H1 (cell line): ENCODE measurements at regions not wholly inside any gene's neighbourhood (a gene's known extent, or its start where the extent isn't known, plus 50 kb on each side); places are given as distances from the start of the nearest gene placed in this dataset.

ENCODE experiments used
- CTCF ChIA-PET: fragments of 300-600 bp; sonication (Branson Sonifier 250); formaldehyde crosslinking; loops from one replicate; lab custom pipeline; 2021; ENCODE audit not compliant: partially characterized antibody; lab: Charles Lee
- POLR2A ChIA-PET: fragments of 300-600 bp; sonication (Branson Sonifier 250); formaldehyde crosslinking; loops from one replicate; lab custom pipeline; 2021; ENCODE audit warnings: inconsistent platforms; ENCODE audit not compliant: partially characterized antibody; lab: Charles Lee
- DNase-seq, 2 experiments: peaks; one replicate each; pipeline versions ENCODE4 v3.0.0 to v3.0.0-alpha.2; 2010 to 2022; ENCODE audit warnings: low spot score in 2 of 2, low read depth in 1 of 2, mixed read lengths in 1 of 2
- FAIRE-seq: peaks from 2 replicates; lab custom pipeline; 2011; peaks lifted over from hg19 to GRCh38; lab: Jason Lieb, UNC
- H2AFZ ChIP-seq: 2 replicates; pipeline ENCODE4 v1.8.1; 2012; ENCODE audit warnings: low read length, inconsistent platforms
- H2AK5ac ChIP-seq: 2 replicates; pipeline ENCODE4 v1.6.1; 2013; ENCODE audit warnings: low read depth, low read length
- H2BK120ac ChIP-seq: replicated peaks from 2 replicates; pipeline ENCODE3; 2013; ENCODE audit warnings: low read depth, low read length, inconsistent platforms
- H2BK12ac ChIP-seq: 2 replicates; pipeline ENCODE4 v1.6.1; 2013; ENCODE audit warnings: low read depth, low read length
- H2BK15ac ChIP-seq: 2 replicates; pipeline ENCODE4 v1.6.1; 2013; ENCODE audit warnings: low read length
- H2BK20ac ChIP-seq: 2 replicates; pipeline ENCODE4 v1.6.1; 2013; ENCODE audit warnings: low read length
- H2BK5ac ChIP-seq: 2 replicates; pipeline ENCODE4 v1.6.1; 2013; ENCODE audit warnings: low read depth, low read length
- H3K14ac ChIP-seq: 2 replicates; pipeline ENCODE4 v1.6.1; 2013; ENCODE audit warnings: inconsistent platforms; ENCODE audit not compliant: insufficient read length
- H3K18ac ChIP-seq: 2 replicates; pipeline ENCODE4 v1.6.1; 2013; ENCODE audit warnings: low read length; ENCODE audit errors: extremely low read depth
- H3K23ac ChIP-seq: 2 replicates; pipeline ENCODE4 v1.6.1; 2013; ENCODE audit warnings: inconsistent platforms; ENCODE audit not compliant: insufficient read length
- H3K23me2 ChIP-seq: 2 replicates; pipeline ENCODE4 v1.6.1; 2013; ENCODE audit warnings: low read depth, low read length
- H3K27ac ChIP-seq: 2 replicates; pipeline ENCODE4 v1.6.1; 2011; ENCODE audit warnings: low read depth, low read length, inconsistent platforms
- H3K27me3 ChIP-seq, 4 experiments: replicated peaks in 1 of 4; 1 replicate in 1 of 4; 2 replicates in 3 of 4; pipeline versions ENCODE4 v1.6.1 to v1.8.1; 2011 to 2013; ENCODE audit warnings: low read length in 3 of 4, mild to moderate bottlenecking in 3 of 4, inconsistent platforms in 2 of 4, mixed read lengths in 2 of 4, moderate library complexity in 1 of 4; ENCODE audit not compliant: control insufficient read depth in 3 of 4, insufficient read depth in 3 of 4; ENCODE audit errors: extremely low read depth in 1 of 4
- H3K36me3 ChIP-seq, 4 experiments: 2 replicates each; pipeline versions ENCODE4 v1.6.1 to v1.8.1; 2011 to 2013; ENCODE audit warnings: mild to moderate bottlenecking in 4 of 4, low read length in 3 of 4, moderate library complexity in 2 of 4, control low read depth in 1 of 4, inconsistent platforms in 1 of 4; ENCODE audit not compliant: insufficient read depth in 4 of 4, control insufficient read depth in 2 of 4
- H3K4ac ChIP-seq: replicated peaks from 2 replicates; pipeline ENCODE3; 2013; ENCODE audit warnings: low read length, low read depth, mixed read lengths, inconsistent platforms; ENCODE audit not compliant: insufficient read length
- H3K4me1 ChIP-seq, 4 experiments: replicated peaks in 1 of 4; 1 replicate in 1 of 4; 2 replicates in 3 of 4; pipeline versions ENCODE4 v1.6.1 to v1.8.1; 2011 to 2013; ENCODE audit warnings: low read length in 3 of 4, inconsistent platforms in 2 of 4, mixed read lengths in 1 of 4; ENCODE audit not compliant: insufficient read depth in 4 of 4, control insufficient read depth in 3 of 4
- H3K4me2 ChIP-seq, 2 experiments: 2 replicates each; pipeline versions ENCODE4 v1.6.1 to v1.8.1; 2011 to 2013; ENCODE audit warnings: low read depth in 2 of 2, low read length in 2 of 2, control low read depth in 1 of 2, inconsistent platforms in 1 of 2, mild to moderate bottlenecking in 1 of 2; ENCODE audit not compliant: insufficient read depth in 1 of 2
- H3K4me3 ChIP-seq, 4 experiments: fragments of 200-600, 300-600 bp in 1 of 4; sonication (generic), shearing (Covaris generic), sonication (Bioruptor Twin) in 1 of 4; 2 replicates each; pipeline versions ENCODE4 v1.5.1 to v1.8.1; 2011 to 2016; ENCODE audit warnings: low read length in 4 of 4, low read depth in 3 of 4, control low read depth in 2 of 4, inconsistent platforms in 2 of 4, mild to moderate bottlenecking in 2 of 4, mixed read lengths in 1 of 4, moderate library complexity in 1 of 4; ENCODE audit not compliant: insufficient read depth in 2 of 4; ENCODE audit errors: extremely low read depth in 1 of 4
- H3K56ac ChIP-seq: replicated peaks from 2 replicates; pipeline ENCODE3; 2013; ENCODE audit warnings: low read depth, mild to moderate bottlenecking, mixed read lengths, low read length, inconsistent platforms; ENCODE audit not compliant: insufficient read length
- H3K79me1 ChIP-seq: 2 replicates; pipeline ENCODE4 v1.6.1; 2013; ENCODE audit warnings: low read depth, low read length, control low read depth
- H3K79me2 ChIP-seq, 2 experiments: 2 replicates each; pipeline versions ENCODE4 v1.6.1 to v1.8.1; 2012 to 2013; ENCODE audit warnings: low read length in 2 of 2, mild to moderate bottlenecking in 2 of 2, inconsistent platforms in 1 of 2; ENCODE audit not compliant: insufficient read depth in 2 of 2, control insufficient read depth in 1 of 2
- H3K9ac ChIP-seq, 4 experiments: replicated peaks in 1 of 4; 1 replicate in 1 of 4; 2 replicates in 3 of 4; pipeline versions ENCODE4 v1.6.1 to v1.8.1; 2011 to 2013; ENCODE audit warnings: low read depth in 3 of 4, low read length in 3 of 4, control low read depth in 2 of 4, mild to moderate bottlenecking in 2 of 4, moderate library complexity in 2 of 4, inconsistent platforms in 1 of 4; ENCODE audit errors: extremely low read depth in 1 of 4
- H3K9me3 ChIP-seq, 2 experiments: 2 replicates each; pipeline versions ENCODE4 v1.6.1 to v1.8.1; 2012 to 2013; ENCODE audit warnings: mild to moderate bottlenecking in 2 of 2, moderate library complexity in 2 of 2, control low read depth in 1 of 2, inconsistent platforms in 1 of 2, low read depth in 1 of 2, low read length in 1 of 2, mixed read lengths in 1 of 2; ENCODE audit not compliant: insufficient read depth in 2 of 2
- H4K20me1 ChIP-seq, 2 experiments: replicated peaks in 1 of 2; 2 replicates each; pipeline versions ENCODE3 to v1.8.1; 2011 to 2013; ENCODE audit warnings: inconsistent platforms in 2 of 2, low read length in 2 of 2, mild to moderate bottlenecking in 1 of 2; ENCODE audit not compliant: insufficient read depth in 2 of 2, control insufficient read depth in 1 of 2
- H4K5ac ChIP-seq: 2 replicates; pipeline ENCODE4 v1.6.1; 2013; ENCODE audit warnings: low read length, low read depth, mixed read lengths, inconsistent platforms; ENCODE audit not compliant: insufficient read length
- H4K8ac ChIP-seq: 2 replicates; pipeline ENCODE4 v1.8.0; 2013; ENCODE audit warnings: mild to moderate bottlenecking, moderate library complexity, low read length, inconsistent platforms; ENCODE audit not compliant: insufficient read depth; ENCODE audit errors: extremely low read depth
- H4K91ac ChIP-seq: replicated peaks from 2 replicates; pipeline ENCODE3; 2013; ENCODE audit warnings: low read length, mixed read lengths, inconsistent platforms; ENCODE audit not compliant: insufficient read length
- BRCA1 ChIP-seq: IDR thresholded peaks from 2 replicates; pipeline ENCODE4 v1.6.1; 2012; ENCODE audit warnings: low read depth, low read length, improper control_type of control experiment
- EGR1 ChIP-seq: IDR thresholded peaks from 2 replicates; pipeline ENCODE4 v1.6.1; 2011; ENCODE audit warnings: low read depth, low read length, borderline replicate concordance
- HDAC2 ChIP-seq, 2 experiments: fragments of 300-600 bp in 1 of 2; sonication (generic) in 1 of 2; IDR thresholded peaks; 2 replicates each; pipeline ENCODE4 v1.6.1; 2011 to 2012; ENCODE audit warnings: low read depth in 2 of 2, low read length in 2 of 2, mild to moderate bottlenecking in 2 of 2, moderate library complexity in 2 of 2, borderline replicate concordance in 1 of 2, inconsistent platforms in 1 of 2
- HDAC6 ChIP-seq: IDR thresholded peaks from one replicate; pipeline ENCODE4 v1.7.1; 2012; ENCODE audit warnings: low read depth, mild to moderate bottlenecking, inconsistent platforms, low read length, moderate library complexity
- KDM4A ChIP-seq: IDR thresholded peaks from one replicate; pipeline ENCODE4 v1.7.1; 2012; ENCODE audit warnings: low read depth, mild to moderate bottlenecking, moderate library complexity, low read length, inconsistent platforms; ENCODE audit not compliant: severe bottlenecking
- MAFK ChIP-seq: IDR thresholded peaks from 2 replicates; pipeline ENCODE4 v1.6.1; 2012; ENCODE audit warnings: low read depth, mild to moderate bottlenecking, improper control_type of control experiment, low read length
- POU5F1 ChIP-seq: IDR thresholded peaks from 2 replicates; pipeline ENCODE4 v1.6.1; 2011; ENCODE audit warnings: low read depth, mild to moderate bottlenecking, low read length, moderate library complexity
- RAD21 ChIP-seq, 2 experiments: IDR thresholded peaks in 1 of 2; conservative IDR thresholded peaks in 1 of 2; 2 replicates each; pipeline ENCODE4 v1.6.1; 2011; ENCODE audit warnings: low read depth in 2 of 2, low read length in 2 of 2, improper control_type of control experiment in 1 of 2, inconsistent platforms in 1 of 2, mild to moderate bottlenecking in 1 of 2, moderate library complexity in 1 of 2
- RBBP5 ChIP-seq: IDR thresholded peaks from 2 replicates; pipeline ENCODE4 v1.7.1; 2012; ENCODE audit warnings: low read depth, mild to moderate bottlenecking, inconsistent platforms, low read length, moderate library complexity, borderline replicate concordance
- SUZ12 ChIP-seq: fragments of 200-600 bp; sonication (generic); IDR thresholded peaks from 2 replicates; pipeline ENCODE4 v1.6.1; 2012; ENCODE audit warnings: mild to moderate bottlenecking, inconsistent platforms, low read length, moderate library complexity, mixed read lengths
- YY1 ChIP-seq: IDR thresholded peaks from 2 replicates; pipeline ENCODE4 v1.6.1; 2011; ENCODE audit warnings: low read depth, mild to moderate bottlenecking, low read length
- WGBS, 2 experiments: shearing (Covaris generic) in 1 of 2; methylation state at CpG; one replicate each; pipeline versions ENCODE4 v1.1.6 to v1.1.7; 2013 to 2015; ENCODE audit warnings: low lambda C conversion rate in 2 of 2, mixed read lengths in 2 of 2, inconsistent platforms in 1 of 2, low coverage in 1 of 2, missing lambda C conversion rate in 1 of 2; ENCODE audit not compliant: insufficient replicate concordance in 2 of 2, insufficient coverage in 1 of 2, insufficient read length in 1 of 2; ENCODE audit errors: extremely low coverage in 1 of 2, missing lambda C conversion rate in 1 of 2; 5-methylcytosine and 5-hydroxymethylcytosine counted together

- H2BK120ac ChIP-seq, result no peak overlapping the region
- no peak for DNase-seq
- H3K18ac ChIP-seq, result no peak overlapping the region
- no peak overlapping the region for H2BK15ac ChIP-seq
- H3K23me2 ChIP-seq, result no peaks in the 10 kb centered on the region; the same call in 1 of the 2 replicates
- no peak overlapping the region for H3K23ac ChIP-seq
- 100% methylated on average over 1 of the region's 1 CpG; no CpG with 5 or more reads in 1 of the 2 experiments for WGBS, 2 experiments
- no peaks in the 10 kb centered on the region for H4K20me1 ChIP-seq
- H3K4me2 ChIP-seq, result no peak overlapping the region
- H3K9ac ChIP-seq, result no peak overlapping the region
- no peak overlapping the region for H2BK20ac ChIP-seq
- no peak overlapping the region for H3K4ac ChIP-seq
- no peak for FAIRE-seq
- no peak overlapping the region for H4K8ac ChIP-seq
- no peak overlapping the region for H4K5ac ChIP-seq
- H3K27ac ChIP-seq, result no peak overlapping the region
- no peaks in the 10 kb centered on the region for H3K79me1 ChIP-seq
- no peaks in the 10 kb centered on the region; a peak in 2 of 7 replicates for H3K4me1 ChIP-seq
- no peak overlapping the region for H3K56ac ChIP-seq
- no peaks in the 10 kb centered on the region for H3K27me3 ChIP-seq
- H2AFZ ChIP-seq, result no peak overlapping the region
- H3K36me3 ChIP-seq, result no peaks in the 10 kb centered on the region
- POLR2A ChIA-PET, result interaction anchor here (1.4 kb wide), 1 partner anchor 49 kb away, joined by 4 read pairs; no protein-coding TSS in a partner anchor
- 0 out of 4 replicates have a peak, but pooled peaks cover 0 to 5% of the 10 kb centered on the region in 2 experiments for H3K9me3 ChIP-seq
- H2BK12ac ChIP-seq, result no peak overlapping the region
- no peak overlapping the region for H4K91ac ChIP-seq
- CTCF ChIA-PET, result interaction anchor here (0.9 kb wide), 1 partner anchor 48 kb away, joined by 3 read pairs; no protein-coding TSS in a partner anchor
- H3K4me3 ChIP-seq, result no peak overlapping the region
- no peak for TF ChIP-seq SUZ12
- TF ChIP-seq BRCA1, result no peak
- no peak for TF ChIP-seq EGR1
- no peak for TF ChIP-seq KDM4A
- no peak for TF ChIP-seq RAD21 (IDR thresholded peaks at IDR 0.05 in 1 of 2, conservative IDR thresholded peaks at IDR 0.05 in 1 of 2; ENCODE audit: low read depth in 2 of 2, low read length in 2 of 2)
- TF ChIP-seq RBBP5, result no peak
- no peak for TF ChIP-seq POU5F1
- TF ChIP-seq MAFK, result no peak
- TF ChIP-seq HDAC2 (IDR thresholded peaks at IDR 0.05; ENCODE audit: borderline replicate concordance in 1 of 2, low read depth in 2 of 2, low read length in 2 of 2), result no peak
- no peak for TF ChIP-seq HDAC6
- no peak for TF ChIP-seq YY1
- TF ChIP-seq, all 59 proteins: peak for 0
- Histone ChIP-seq H3K79me2 (no peaks in the 10 kb centered on the region), H3K14ac (no peak overlapping the region), H2AK5ac (no peak overlapping the region), H2BK5ac (no peak overlapping the region)
These were observed 84.0 kb downstream of the MYL12B start for GRCh38 chr18:3345885-3346284.
